ENCODE measurements at regions not wholly inside any gene's neighbourhood (a gene's known extent, or its start where the extent isn't known, plus 50 kb on each side); places are given as distances from the start of the nearest gene placed in this dataset.

DNA sequence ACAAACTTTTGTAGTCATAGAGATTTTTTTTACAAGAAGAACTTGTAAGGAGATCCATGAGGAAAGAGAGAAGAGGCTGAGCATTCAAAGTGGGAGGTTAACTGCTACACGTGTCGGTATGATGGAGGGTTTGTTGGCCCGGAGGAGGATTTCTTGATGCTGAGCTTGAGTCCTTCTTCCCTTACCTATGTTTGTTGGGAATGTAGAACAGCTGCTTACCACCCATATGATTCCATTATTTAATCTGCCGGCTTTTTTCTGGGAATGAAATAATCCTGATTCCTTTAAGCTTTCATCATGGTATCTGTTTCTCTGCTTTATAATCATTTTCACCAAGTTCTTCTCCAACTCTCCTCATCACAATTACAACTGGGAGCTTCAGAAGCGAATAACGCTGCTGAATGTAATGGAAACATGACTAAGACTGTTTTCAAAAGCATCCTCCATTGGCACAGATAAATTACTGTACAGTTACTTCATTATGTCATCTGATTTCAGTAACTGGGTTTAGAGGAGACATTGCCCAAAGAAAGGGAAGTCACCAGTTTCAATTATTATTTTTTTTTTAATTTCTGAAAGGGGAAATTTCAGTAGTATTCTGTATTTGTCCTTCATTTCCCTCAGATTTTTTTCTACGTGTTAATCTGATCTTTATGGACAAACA is 420.6 kb downstream of the SPRY1 start:
- CTCF ChIA-PET, result interaction anchor here (1.1 to 1.5 kb wide), 2 partner anchors 13 to 14 kb away, joined by 3 read pairs; no protein-coding TSS in a partner anchor
- H3K4me3 ChIP-seq (ENCODE audit: low read depth, low read length), result no peak overlapping the region
- POLR2A ChIA-PET, result interaction anchor here (0.7 kb wide), 1 partner anchor 33 kb away, joined by 3 read pairs; no protein-coding TSS in a partner anchor
- no peak for DNase-seq (ENCODE audit: low read depth, low spot score)
- TF ChIP-seq, protein P1, sequence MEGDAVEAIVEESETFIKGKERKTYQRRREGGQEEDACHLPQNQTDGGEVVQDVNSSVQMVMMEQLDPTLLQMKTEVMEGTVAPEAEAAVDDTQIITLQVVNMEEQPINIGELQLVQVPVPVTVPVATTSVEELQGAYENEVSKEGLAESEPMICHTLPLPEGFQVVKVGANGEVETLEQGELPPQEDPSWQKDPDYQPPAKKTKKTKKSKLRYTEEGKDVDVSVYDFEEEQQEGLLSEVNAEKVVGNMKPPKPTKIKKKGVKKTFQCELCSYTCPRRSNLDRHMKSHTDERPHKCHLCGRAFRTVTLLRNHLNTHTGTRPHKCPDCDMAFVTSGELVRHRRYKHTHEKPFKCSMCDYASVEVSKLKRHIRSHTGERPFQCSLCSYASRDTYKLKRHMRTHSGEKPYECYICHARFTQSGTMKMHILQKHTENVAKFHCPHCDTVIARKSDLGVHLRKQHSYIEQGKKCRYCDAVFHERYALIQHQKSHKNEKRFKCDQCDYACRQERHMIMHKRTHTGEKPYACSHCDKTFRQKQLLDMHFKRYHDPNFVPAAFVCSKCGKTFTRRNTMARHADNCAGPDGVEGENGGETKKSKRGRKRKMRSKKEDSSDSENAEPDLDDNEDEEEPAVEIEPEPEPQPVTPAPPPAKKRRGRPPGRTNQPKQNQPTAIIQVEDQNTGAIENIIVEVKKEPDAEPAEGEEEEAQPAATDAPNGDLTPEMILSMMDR (IDR thresholded peaks at IDR 0.05; ENCODE audit: insufficient read depth, low read length, missing control alignments), result no peak

DNA sequence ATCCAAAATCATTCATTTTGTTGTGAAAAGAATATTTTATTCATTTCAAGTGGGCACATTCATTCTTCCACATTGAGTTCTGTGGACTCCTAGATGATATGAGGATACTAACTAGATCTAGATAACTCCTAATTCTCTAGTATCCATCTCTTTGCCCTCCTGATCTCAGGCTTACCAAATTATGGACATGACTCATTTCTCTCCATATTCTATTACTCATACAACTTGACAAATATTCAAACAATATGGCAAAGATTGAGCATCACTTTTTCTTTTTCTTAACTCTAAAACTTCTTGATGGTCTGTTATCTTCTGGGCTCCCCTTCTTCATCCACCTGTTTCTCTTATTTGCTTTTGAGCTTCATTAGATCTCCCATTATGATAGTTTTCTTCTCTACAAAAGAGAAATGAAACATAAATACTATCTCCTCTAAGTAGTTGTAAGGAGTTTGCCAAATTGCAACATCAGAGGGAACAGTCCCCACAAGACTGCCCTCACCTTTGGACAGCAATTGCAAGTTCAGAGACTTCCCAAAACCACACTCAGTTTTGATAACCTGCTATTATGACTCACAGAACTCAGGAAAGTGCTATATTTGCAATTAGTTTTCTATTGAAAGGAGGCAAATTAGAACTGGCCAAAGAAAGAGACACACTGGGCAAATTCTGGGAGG is 422.9 kb downstream of the SPRY1 start:
- POLR2A ChIA-PET, result no interaction called here
- CTCF ChIA-PET, result no interaction called here
- no peak for DNase-seq (ENCODE audit: low read depth, low spot score)
- H3K4me3 ChIP-seq (ENCODE audit: low read depth, low read length), result no peak overlapping the region
- TF ChIP-seq, protein P1 (IDR thresholded peaks at IDR 0.05; ENCODE audit: insufficient read depth, low read length, missing control alignments), result no peak

DNA sequence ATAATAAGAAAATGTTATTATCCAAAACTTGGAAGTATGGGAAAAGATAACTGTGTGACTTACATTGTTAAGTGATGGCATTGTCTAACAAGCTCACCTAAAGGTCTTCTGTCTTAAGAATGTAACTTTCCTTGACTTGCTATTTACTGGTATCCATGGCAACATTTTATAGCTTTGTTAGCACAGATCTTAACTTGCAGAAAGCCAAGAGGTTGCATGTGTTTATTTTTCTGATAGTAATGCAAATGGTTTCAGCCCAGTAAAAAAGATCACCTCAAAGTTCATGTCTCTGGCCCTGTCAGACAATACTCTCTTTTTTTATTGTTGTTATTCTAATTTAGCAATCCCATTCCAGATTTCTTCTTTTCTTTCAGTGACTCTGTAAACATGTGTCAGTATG is 425.3 kb downstream of the SPRY1 start:
- POLR2A ChIA-PET, result no interaction called here

DNA sequence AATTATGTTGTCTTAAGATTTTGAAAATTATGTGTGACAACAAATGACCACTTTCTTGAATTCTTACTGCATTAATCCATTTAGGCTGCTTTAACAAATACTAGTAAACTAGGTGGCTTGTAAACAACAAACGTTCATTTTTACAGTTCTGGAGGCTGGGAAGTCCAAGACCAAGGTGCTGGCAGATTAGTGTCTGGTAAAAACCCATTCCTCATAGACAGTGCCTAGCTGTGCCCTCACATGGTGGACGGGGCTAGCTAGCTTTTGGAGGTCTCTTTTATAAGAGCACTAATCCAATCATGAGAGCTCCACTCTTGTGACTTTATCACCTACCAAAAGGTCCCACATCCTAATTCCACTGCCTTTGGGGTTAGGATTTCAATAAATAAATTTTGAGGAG is 425.8 kb downstream of the SPRY1 start:
- CTCF ChIA-PET, result interaction anchor here (1.1 to 1.7 kb wide), 3 partner anchors 9 to 50 kb away, joined by 3 to 7 read pairs (median 4); no protein-coding TSS in a partner anchor

More for the DNA sequence above, 425.3 kb downstream of the SPRY1 start:
- no peak for DNase-seq (ENCODE audit: low read depth, low spot score)
- no peak overlapping the region for H3K4me3 ChIP-seq (ENCODE audit: low read depth, low read length)
- CTCF ChIA-PET, result interaction anchor here (1.1 to 1.3 kb wide), 2 partner anchors 9 to 10 kb away, joined by 3 to 4 read pairs; no protein-coding TSS in a partner anchor
- TF ChIP-seq, protein P1 (IDR thresholded peaks at IDR 0.05; ENCODE audit: insufficient read depth, low read length, missing control alignments), result no peak

DNA sequence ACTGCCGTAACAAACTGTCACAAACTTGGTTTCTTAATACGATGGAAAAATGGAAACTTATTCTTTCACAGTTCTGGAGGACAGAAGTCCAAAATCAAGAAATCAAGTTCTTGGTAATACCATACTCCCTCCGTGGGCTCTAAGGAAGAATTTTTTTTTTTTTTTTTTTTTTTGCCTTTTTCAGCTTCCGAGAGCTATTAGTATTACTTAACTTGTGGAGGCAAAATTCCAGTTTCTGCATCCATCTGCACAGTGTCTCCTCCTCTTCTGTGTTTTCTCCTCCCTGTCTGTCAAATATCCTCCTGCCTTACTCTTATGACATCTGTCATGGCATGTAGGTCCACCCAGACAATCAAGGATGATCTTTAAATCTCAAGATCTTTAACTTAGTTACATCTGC is 426.6 kb downstream of the SPRY1 start:
- CTCF ChIA-PET, result interaction anchor here (1.1 to 1.7 kb wide), 2 partner anchors 51 to 696 kb away, joined by 3 to 7 read pairs; no protein-coding TSS in a partner anchor
- TF ChIP-seq, protein P1 (IDR thresholded peaks at IDR 0.05; ENCODE audit: insufficient read depth, low read length, missing control alignments), result no peak

More for the DNA sequence above, 425.8 kb downstream of the SPRY1 start:
- no peak for DNase-seq (ENCODE audit: low read depth, low spot score)
- H3K4me3 ChIP-seq (ENCODE audit: low read depth, low read length), result no peak overlapping the region
- TF ChIP-seq, protein P1 (IDR thresholded peaks at IDR 0.05; ENCODE audit: insufficient read depth, low read length, missing control alignments), result no peak
- POLR2A ChIA-PET, result no interaction called here

DNA sequence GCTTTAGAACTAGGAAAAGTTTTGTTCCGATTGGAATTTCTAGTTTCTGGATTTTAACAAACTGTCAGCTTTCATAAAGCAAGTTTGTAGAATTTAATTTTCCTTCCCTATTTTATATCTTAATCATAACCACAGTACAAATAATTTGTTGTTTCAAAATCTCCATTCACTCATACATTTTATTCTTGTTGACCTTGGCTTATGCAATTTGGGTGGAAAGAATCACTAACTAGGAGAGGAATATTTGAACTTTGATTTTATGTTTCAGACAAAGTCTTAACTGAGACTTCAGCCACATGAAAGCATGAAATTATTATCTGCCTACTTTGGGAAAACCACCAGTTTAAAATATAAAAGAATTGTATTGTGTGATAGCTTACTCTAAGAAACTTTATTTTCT is 427.9 kb downstream of the SPRY1 start:
- TF ChIP-seq, protein P1 (IDR thresholded peaks at IDR 0.05; ENCODE audit: insufficient read depth, low read length, missing control alignments), result no peak
- POLR2A ChIA-PET, result no interaction called here
- CTCF ChIA-PET, result interaction anchor here (1.1 to 1.2 kb wide), 2 partner anchors 13 to 697 kb away, joined by 3 read pairs; no protein-coding TSS in a partner anchor
- no peak for DNase-seq (ENCODE audit: low read depth, low spot score)
- no peak overlapping the region for H3K4me3 ChIP-seq (ENCODE audit: low read depth, low read length)

More for the DNA sequence above, 426.6 kb downstream of the SPRY1 start:
- H3K4me3 ChIP-seq (ENCODE audit: low read depth, low read length), result no peak overlapping the region
- DNase-seq (ENCODE audit: low read depth, low spot score), result no peak
- POLR2A ChIA-PET, result no interaction called here
